Nephron (organoid): ENCODE measurements at regions not wholly inside any gene's neighbourhood (a gene's known extent, or its start where the extent isn't known, plus 50 kb on each side); places are given as distances from the start of the nearest gene placed in this dataset.
"Not testable (repeated sequence)": the region's sequence is repeated elsewhere in the genome, so short reads cannot be mapped to it uniquely, and the experiment has no call there.

Source experiments
- H3K27ac Mint-ChIP-seq, 3 experiments: 2 replicates each; pipeline ENCODE4 v1.8.0; 2020; ENCODE audit warnings: mixed read lengths in 3 of 3, mild to moderate bottlenecking in 2 of 3, moderate library complexity in 1 of 3
- H3K27me3 Mint-ChIP-seq: 2 replicates; pipeline ENCODE4 v1.8.0; 2021; ENCODE audit warnings: low read depth, mild to moderate bottlenecking, moderate library complexity, mixed read lengths
- H3K36me3 Mint-ChIP-seq: 2 replicates; pipeline ENCODE4 v1.8.0; 2020; ENCODE audit warnings: low read depth, mixed read lengths
- H3K4me1 Mint-ChIP-seq: 2 replicates; pipeline ENCODE4 v1.8.0; 2020; ENCODE audit warnings: mixed read lengths
- H3K4me3 Mint-ChIP-seq, 3 experiments: 2 replicates each; pipeline ENCODE4 v1.8.0; 2020; ENCODE audit warnings: mild to moderate bottlenecking in 3 of 3, mixed read lengths in 3 of 3, moderate library complexity in 2 of 3
- H3K9me3 Mint-ChIP-seq: 2 replicates; pipeline ENCODE4 v1.8.0; 2020; ENCODE audit warnings: mixed read lengths
- CTCF ChIP-seq, 3 experiments: fragments of 200-600 bp; sonication (generic); IDR thresholded peaks; one replicate each; pipeline ENCODE4 v1.5.0; 2021; ENCODE audit warnings: antibody characterized with exemption in 3 of 3; ENCODE audit not compliant: unreplicated experiment in 3 of 3

- Mint-ChIP-seq H3K36me3 (no peaks in the 10 kb centered on the region), H3K4me1 (peaks cover 27% of the 10 kb centered on the region), H3K27ac (peak overlapping the region; percentile 2 to 68 (median 67)), H3K9me3 (peaks cover 2% of the 10 kb centered on the region), H3K4me3 (no peak overlapping the region), H3K27me3 (peaks cover 35% of the 10 kb centered on the region)
- peak; percentile 73 to 81 (median 79) for TF ChIP-seq CTCF (IDR thresholded peaks at IDR 0.05; ENCODE audit: unreplicated experiment in 3 of 3)
Measured at GRCh38 chr14:56422703-56423213, 156.8 kb upstream of the TMEM260 start.

- Mint-ChIP-seq H3K4me1 (peaks cover 27% of the 10 kb centered on the region), H3K9me3 (peaks cover 2% of the 10 kb centered on the region), H3K27me3 (peaks cover 34% of the 10 kb centered on the region), H3K36me3 (no peaks in the 10 kb centered on the region), H3K4me3 (peak overlapping the region in 1 of 3 experiments; percentile 19), H3K27ac (peak overlapping the region; percentile 2 to 68 (median 67))
- no peak for TF ChIP-seq CTCF (IDR thresholded peaks at IDR 0.05; ENCODE audit: unreplicated experiment in 3 of 3)
Measured at GRCh38 chr14:56423544-56423943, 156.1 kb upstream of the TMEM260 start.

GRCh38 chr14:56431013-56431412 lies 148.6 kb upstream of the TMEM260 start:
- Mint-ChIP-seq H3K9me3 (peaks cover 1% of the 10 kb centered on the region), H3K36me3 (no peaks in the 10 kb centered on the region), H3K4me1 (no peaks in the 10 kb centered on the region), H3K27me3 (peaks cover 28% of the 10 kb centered on the region), H3K27ac (no peak overlapping the region), H3K4me3 (no peak overlapping the region)
- no peak for TF ChIP-seq CTCF (IDR thresholded peaks at IDR 0.05; ENCODE audit: unreplicated experiment in 3 of 3)

GRCh38 chr14:56449670-56450213 lies 129.9 kb upstream of the TMEM260 start:
- TF ChIP-seq CTCF (IDR thresholded peaks at IDR 0.05; ENCODE audit: unreplicated experiment in 3 of 3) = no peak
- Mint-ChIP-seq H3K9me3 (peaks cover 21% of the 10 kb centered on the region), H3K27me3 (peaks cover 7% of the 10 kb centered on the region), H3K27ac (no peak overlapping the region), H3K4me1 (no peaks in the 10 kb centered on the region), H3K36me3 (peaks cover 4% of the 10 kb centered on the region), H3K4me3 (no peak overlapping the region)

- Mint-ChIP-seq H3K36me3 (peaks cover 4% of the 10 kb centered on the region), H3K4me3 (no peak overlapping the region), H3K9me3 (peaks cover 36% of the 10 kb centered on the region), H3K4me1 (no peaks in the 10 kb centered on the region), H3K27ac (no peak overlapping the region), H3K27me3 (peaks cover 7% of the 10 kb centered on the region)
- no peak for TF ChIP-seq CTCF (IDR thresholded peaks at IDR 0.05; ENCODE audit: unreplicated experiment in 3 of 3)
Measured at GRCh38 chr14:56452940-56453339, 126.7 kb upstream of the TMEM260 start.

- H3K27me3 Mint-ChIP-seq, H3K4me3 Mint-ChIP-seq, H3K4me1 Mint-ChIP-seq, H3K36me3 Mint-ChIP-seq, H3K27ac Mint-ChIP-seq: not testable (repeated sequence)
- H3K9me3 Mint-ChIP-seq = peaks cover 30% of the 10 kb centered on the region
Measured at GRCh38 chr14:56454680-56455079, 124.9 kb upstream of the TMEM260 start.
